CD4-positive, CD25-positive, alpha-beta regulatory T cell (primary cell): ENCODE measurements at regions not wholly inside any gene's neighbourhood (a gene's known extent, or its start where the extent isn't known, plus 50 kb on each side); places are given as distances from the start of the nearest gene placed in this dataset.

Experiments
- ATAC-seq, 2 donors: fragments of 150-1000 bp; cut with Tn5 transposase; one replicate each; pipeline ENCODE4 v1.10.0; 2021; ENCODE audit warnings: low read depth in 2 of 2, moderate number of reproducible peaks in 2 of 2, moderate library complexity in 1 of 2
- DNase-seq, 3 donors: peaks; one replicate each; pipeline versions ENCODE4 v3.0.0 to v3.0.0-alpha.2; 2012 to 2022; ENCODE audit warnings: mixed read lengths in 1 of 3
- H3K27ac ChIP-seq: one replicate; pipeline ENCODE4 v1.7.0; 2013; ENCODE audit warnings: mild to moderate bottlenecking, low read length; ENCODE audit not compliant: insufficient read depth, poor library complexity, severe bottlenecking
- H3K27me3 ChIP-seq: one replicate; pipeline ENCODE4 v1.7.0; 2013; ENCODE audit warnings: low read length; ENCODE audit not compliant: control insufficient read depth, insufficient read depth
- H3K36me3 ChIP-seq: one replicate; pipeline ENCODE4 v1.7.0; 2013; ENCODE audit warnings: mild to moderate bottlenecking, low read length, moderate library complexity; ENCODE audit not compliant: control insufficient read depth, insufficient read depth
- H3K4me1 ChIP-seq: 2 replicates; pipeline ENCODE4 v1.7.0; 2013; ENCODE audit warnings: mild to moderate bottlenecking, low read length; ENCODE audit not compliant: insufficient read depth, control insufficient read depth, poor library complexity, severe bottlenecking
- H3K4me3 ChIP-seq: one replicate; pipeline ENCODE4 v1.7.0; 2013; ENCODE audit warnings: low read depth, mild to moderate bottlenecking, low read length, moderate library complexity
- H3K9me3 ChIP-seq, 2 experiments: 1 replicate in 1 of 2; 2 replicates in 1 of 2; pipeline ENCODE4 v1.7.0; 2013; ENCODE audit warnings: low read length in 2 of 2, mild to moderate bottlenecking in 1 of 2, moderate library complexity in 1 of 2; ENCODE audit not compliant: control insufficient read depth in 2 of 2
- H3K27ac Mint-ChIP-seq, 3 donors: one replicate each; pipeline ENCODE4 v1.8.0; 2020 to 2022; ENCODE audit warnings: mild to moderate bottlenecking in 3 of 3, mixed read lengths in 3 of 3, moderate library complexity in 2 of 3
- H3K27me3 Mint-ChIP-seq: one replicate; pipeline ENCODE4 v1.8.0; 2022; ENCODE audit warnings: mild to moderate bottlenecking, mixed read lengths
- H3K36me3 Mint-ChIP-seq: one replicate; pipeline ENCODE4 v1.8.0; 2020; ENCODE audit warnings: mixed read lengths
- H3K4me1 Mint-ChIP-seq, 4 donors: one replicate each; pipeline ENCODE4 v1.8.0; 2020 to 2022; ENCODE audit warnings: mixed read lengths in 4 of 4, mild to moderate bottlenecking in 1 of 4
- H3K4me3 Mint-ChIP-seq, 4 donors: one replicate each; pipeline ENCODE4 v1.8.0; 2020 to 2022; ENCODE audit warnings: mild to moderate bottlenecking in 4 of 4, mixed read lengths in 4 of 4, moderate library complexity in 3 of 4
- H3K9me3 Mint-ChIP-seq, 7 donors: one replicate each; pipeline ENCODE4 v1.8.0; 2020 to 2022; ENCODE audit warnings: mixed read lengths in 7 of 7, mild to moderate bottlenecking in 3 of 7, moderate library complexity in 2 of 7

- no peaks in the 10 kb centered on the region for H3K9me3 ChIP-seq
- DNase-seq (no peak), ATAC-seq (no peak)
- no peak overlapping the region for H3K27ac ChIP-seq
- Mint-ChIP-seq H3K4me1 (no peaks in the 10 kb centered on the region), H3K36me3 (no peaks in the 10 kb centered on the region), H3K9me3 (peaks cover 4 to 31% (median 11%) of the 10 kb centered on the region in 7 donors), H3K4me3 (no peak overlapping the region), H3K27ac (no peak overlapping the region), H3K27me3 (no peaks in the 10 kb centered on the region)
- H3K4me3 ChIP-seq = no peak overlapping the region
- no peaks in the 10 kb centered on the region for H3K36me3 ChIP-seq
- H3K27me3 ChIP-seq = no peaks in the 10 kb centered on the region
- no peaks in the 10 kb centered on the region for H3K4me1 ChIP-seq
These were observed 282.2 kb downstream of the DTWD2 start for GRCh38 chr5:118705959-118706667.

GRCh38 chr5:118703241-118703640 lies 285.1 kb downstream of the DTWD2 start:
- no peak for DNase-seq
- H3K9me3 Mint-ChIP-seq = peaks cover 0 to 31% (median 12%) of the 10 kb centered on the region in 7 donors
- Histone ChIP-seq H3K27ac (no peak overlapping the region), H3K27me3 (no peaks in the 10 kb centered on the region), H3K4me1 (no peaks in the 10 kb centered on the region), H3K4me3 (no peak overlapping the region), H3K9me3 (no peaks in the 10 kb centered on the region), H3K36me3 (no peaks in the 10 kb centered on the region)
- no peaks in the 10 kb centered on the region for H3K36me3 Mint-ChIP-seq
- no peak overlapping the region for H3K27ac Mint-ChIP-seq
- no peaks in the 10 kb centered on the region for H3K4me1 Mint-ChIP-seq
- no peak for ATAC-seq
- no peaks in the 10 kb centered on the region for H3K27me3 Mint-ChIP-seq
- no peak overlapping the region for H3K4me3 Mint-ChIP-seq

- ATAC-seq (no peak), DNase-seq (no peak)
- Mint-ChIP-seq H3K4me3 (no peak overlapping the region), H3K4me1 (no peaks in the 10 kb centered on the region), H3K27me3 (no peaks in the 10 kb centered on the region), H3K27ac (no peak overlapping the region), H3K9me3 (peaks cover 0 to 31% (median 12%) of the 10 kb centered on the region in 7 donors), H3K36me3 (no peaks in the 10 kb centered on the region)
- Histone ChIP-seq H3K27me3 (no peaks in the 10 kb centered on the region), H3K36me3 (no peaks in the 10 kb centered on the region), H3K4me3 (no peak overlapping the region), H3K9me3 (no peaks in the 10 kb centered on the region), H3K27ac (no peak overlapping the region), H3K4me1 (no peaks in the 10 kb centered on the region)
These were observed 286.6 kb downstream of the DTWD2 start for GRCh38 chr5:118701791-118702190.

DNA sequence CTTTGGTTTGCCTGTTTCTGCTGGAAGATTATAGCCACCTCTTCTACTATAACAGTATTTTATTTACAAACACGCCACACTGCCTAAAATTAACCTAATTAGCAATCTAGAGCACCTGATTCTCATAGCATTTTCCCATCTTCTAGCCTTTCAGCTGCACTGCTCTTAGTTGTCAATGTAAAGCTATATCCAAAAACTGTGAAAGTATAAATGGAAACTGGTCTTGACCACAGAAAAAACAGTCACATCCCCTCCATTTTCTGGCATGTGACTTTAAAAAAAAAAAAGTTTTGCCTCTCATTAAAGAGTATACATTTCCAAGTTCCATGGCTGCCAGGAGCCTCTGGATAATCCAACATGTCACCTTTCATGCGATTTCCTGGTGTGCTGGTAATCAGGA lies 287.8 kb downstream of the DTWD2 start:
- H3K27me3 Mint-ChIP-seq = no peaks in the 10 kb centered on the region
- H3K9me3 ChIP-seq = no peaks in the 10 kb centered on the region

DNA sequence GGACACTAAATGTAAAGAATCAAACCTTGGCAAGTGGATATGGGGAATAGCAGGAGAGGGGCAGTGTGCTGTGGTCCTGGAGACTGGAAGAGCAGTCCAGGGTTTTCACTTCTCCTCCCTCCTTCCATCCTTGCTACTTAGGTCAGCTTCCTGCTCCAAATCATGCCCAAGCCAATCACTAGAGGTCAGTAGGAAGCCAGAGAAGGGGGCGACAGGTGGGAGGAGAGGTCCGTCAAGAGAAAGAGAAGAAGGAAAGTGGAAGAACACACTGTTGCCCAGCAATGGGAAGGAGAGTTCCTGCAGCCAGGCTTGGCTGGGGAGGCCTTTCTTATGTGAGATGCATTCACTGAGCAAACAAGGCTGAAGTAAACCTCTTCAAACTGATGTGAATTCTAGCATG lies 289.6 kb downstream of the DTWD2 start:
- Histone ChIP-seq H3K27ac (no peak overlapping the region), H3K4me1 (no peaks in the 10 kb centered on the region), H3K9me3 (no peaks in the 10 kb centered on the region), H3K27me3 (no peaks in the 10 kb centered on the region), H3K4me3 (no peak overlapping the region), H3K36me3 (no peaks in the 10 kb centered on the region)
- ATAC-seq (no peak), DNase-seq (no peak)
- Mint-ChIP-seq H3K9me3 (peaks cover 0 to 20% (median 7%) of the 10 kb centered on the region in 7 donors), H3K27me3 (no peaks in the 10 kb centered on the region), H3K36me3 (no peaks in the 10 kb centered on the region), H3K27ac (no peak overlapping the region), H3K4me1 (no peaks in the 10 kb centered on the region), H3K4me3 (no peak overlapping the region)

More for the DNA sequence above, 287.8 kb downstream of the DTWD2 start:
- Histone ChIP-seq H3K27me3 (no peaks in the 10 kb centered on the region), H3K4me1 (no peaks in the 10 kb centered on the region), H3K27ac (no peak overlapping the region), H3K4me3 (no peak overlapping the region), H3K36me3 (no peaks in the 10 kb centered on the region)
- no peaks in the 10 kb centered on the region for H3K4me1 Mint-ChIP-seq
- no peak overlapping the region for H3K4me3 Mint-ChIP-seq
- no peak overlapping the region for H3K27ac Mint-ChIP-seq
- H3K36me3 Mint-ChIP-seq = no peaks in the 10 kb centered on the region
- peaks cover 0 to 31% (median 11%) of the 10 kb centered on the region in 7 donors for H3K9me3 Mint-ChIP-seq
- ATAC-seq = no peak
- no peak for DNase-seq

- ATAC-seq = no peak
- Histone ChIP-seq H3K27ac (no peak overlapping the region), H3K36me3 (no peaks in the 10 kb centered on the region), H3K27me3 (no peaks in the 10 kb centered on the region), H3K4me3 (no peak overlapping the region), H3K9me3 (no peaks in the 10 kb centered on the region), H3K4me1 (no peaks in the 10 kb centered on the region)
- Mint-ChIP-seq H3K36me3 (no peaks in the 10 kb centered on the region), H3K27me3 (no peaks in the 10 kb centered on the region), H3K4me3 (no peak overlapping the region), H3K4me1 (no peaks in the 10 kb centered on the region), H3K27ac (no peak overlapping the region), H3K9me3 (peaks cover 0 to 7% (median 0%) of the 10 kb centered on the region in 7 donors)
- no peak for DNase-seq
These were observed 292.3 kb downstream of the DTWD2 start for GRCh38 chr5:118696076-118696475.

DNA sequence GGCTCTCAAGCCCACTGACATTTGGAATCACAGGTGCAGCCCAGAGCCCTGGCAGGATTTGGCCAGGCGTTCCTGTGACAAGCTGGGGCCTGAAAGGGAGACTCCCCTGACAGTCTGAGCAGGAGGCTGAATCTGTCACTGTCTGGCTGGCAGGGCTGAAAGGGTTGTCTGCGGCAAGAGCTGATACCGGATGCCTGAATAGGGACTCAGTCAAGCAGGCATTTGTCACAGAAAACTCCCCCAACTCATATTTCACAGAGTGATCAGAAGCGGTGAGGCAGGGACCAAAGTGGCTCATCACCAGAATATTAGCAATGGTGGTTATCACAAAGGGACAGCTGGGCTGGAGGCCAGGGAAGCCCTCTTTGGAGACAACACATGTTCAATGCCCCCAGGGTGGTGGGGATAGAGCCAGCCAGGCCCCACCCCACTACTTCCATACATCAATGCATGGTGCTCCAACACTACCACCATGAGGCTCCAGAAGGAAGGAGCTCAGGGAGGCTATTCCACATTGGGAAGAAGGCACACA lies 295.5 kb downstream of the DTWD2 start:
- no peaks in the 10 kb centered on the region for H3K27me3 Mint-ChIP-seq
- Histone ChIP-seq H3K36me3 (no peaks in the 10 kb centered on the region), H3K4me1 (no peaks in the 10 kb centered on the region), H3K27me3 (no peaks in the 10 kb centered on the region), H3K4me3 (no peak overlapping the region), H3K27ac (no peak overlapping the region), H3K9me3 (no peaks in the 10 kb centered on the region)
- peaks cover 0 to 7% (median 0%) of the 10 kb centered on the region in 7 donors for H3K9me3 Mint-ChIP-seq
- DNase-seq = no peak
- H3K4me3 Mint-ChIP-seq = no peak overlapping the region
- no peaks in the 10 kb centered on the region for H3K4me1 Mint-ChIP-seq
- H3K27ac Mint-ChIP-seq = no peak overlapping the region
- no peak for ATAC-seq
- no peaks in the 10 kb centered on the region for H3K36me3 Mint-ChIP-seq
